OCI-LY1 (cell line): ENCODE measurements at regions not wholly inside any gene's neighbourhood (a gene's known extent, or its start where the extent isn't known, plus 50 kb on each side); places are given as distances from the start of the nearest gene placed in this dataset.

ENCODE experiments used
- CTCF ChIP-seq: fragments of 200-600 bp; sonication (generic), shearing (Covaris generic); IDR thresholded peaks from 2 replicates; pipeline ENCODE4 v1.5.1; 2017; ENCODE audit warnings: mild to moderate bottlenecking, antibody characterized with exemption, low read length, moderate library complexity, mixed read lengths
- EZH2 ChIP-seq: fragments of 200-600 bp; sonication (generic), shearing (Covaris generic); IDR thresholded peaks from 2 replicates; pipeline ENCODE4 v1.8.0; 2017; ENCODE audit warnings: borderline replicate concordance, mixed run types, mild to moderate bottlenecking, antibody characterized with exemption, low read length, moderate library complexity, mixed read lengths

- no peak for TF ChIP-seq CTCF
- TF ChIP-seq EZH2, result no peak
These were observed 1333.9 kb downstream of the BRD1 start for GRCh38 chr22:48493733-48494132.
